H1 (cell line): ENCODE measurements at regions not wholly inside any gene's neighbourhood (a gene's known extent, or its start where the extent isn't known, plus 50 kb on each side); places are given as distances from the start of the nearest gene placed in this dataset.

ENCODE experiments used
- EZH2 ChIP-seq: fragments of 200-600 bp; sonication (generic); IDR thresholded peaks from 2 replicates; pipeline ENCODE4 v1.7.1; 2012; ENCODE audit warnings: low read depth, mild to moderate bottlenecking, moderate library complexity, low read length, inconsistent platforms; ENCODE audit not compliant: severe bottlenecking
- JUN ChIP-seq: IDR thresholded peaks from 2 replicates; pipeline ENCODE4 v1.6.1; 2011; ENCODE audit warnings: low read depth, mild to moderate bottlenecking, improper control_type of control experiment, low read length
- KDM5A ChIP-seq: fragments of 200-600 bp; IDR thresholded peaks from 2 replicates; pipeline ENCODE4 v1.7.1; 2012; ENCODE audit warnings: mild to moderate bottlenecking, low read length, inconsistent platforms, mixed read lengths
- PHF8 ChIP-seq: fragments of 200-600 bp; sonication (generic); conservative IDR thresholded peaks from 2 replicates; pipeline ENCODE4 v1.7.1; 2012; ENCODE audit warnings: low read depth, mild to moderate bottlenecking, inconsistent platforms, low read length, moderate library complexity
- POLR2A ChIP-seq, 2 experiments: IDR thresholded peaks; 1 replicate in 1 of 2; 2 replicates in 1 of 2; pipeline ENCODE4 v1.6.1; 2011; ENCODE audit warnings: low read depth in 2 of 2, low read length in 2 of 2, mild to moderate bottlenecking in 2 of 2; ENCODE audit errors: control extremely low read depth in 1 of 2
- RXRA ChIP-seq: IDR thresholded peaks from 2 replicates; pipeline ENCODE4 v1.6.1; 2011; ENCODE audit warnings: low read depth, mild to moderate bottlenecking, low read length, moderate library complexity; ENCODE audit not compliant: insufficient read depth
- TAF1 ChIP-seq: IDR thresholded peaks from 2 replicates; pipeline ENCODE4 v1.6.1; 2011; ENCODE audit warnings: mild to moderate bottlenecking, low read depth, low read length
- YY1 ChIP-seq: IDR thresholded peaks from 2 replicates; pipeline ENCODE4 v1.6.1; 2011; ENCODE audit warnings: low read depth, mild to moderate bottlenecking, low read length
- TF ChIP-seq, protein P1 (sequence below), 3 experiments: IDR thresholded peaks; 1 replicate in 2 of 3; 2 replicates in 1 of 3; pipeline versions ENCODE4 v1.5.1 to v1.6.1; 2011; ENCODE audit warnings: low read length in 3 of 3, mild to moderate bottlenecking in 3 of 3, inconsistent platforms in 2 of 3, low read depth in 1 of 3, moderate library complexity in 1 of 3; ENCODE audit not compliant: insufficient read depth in 1 of 3; ENCODE audit errors: control extremely low read depth in 1 of 3
- TF ChIP-seq, protein P2 (sequence below): IDR thresholded peaks from 2 replicates; pipeline ENCODE4 v1.6.1; 2012; ENCODE audit warnings: inconsistent platforms
- TF ChIP-seq, protein P3 (sequence below): IDR thresholded peaks from 2 replicates; pipeline ENCODE4 v1.6.1; 2011; ENCODE audit warnings: low read length, improper control_type of control experiment

DNA sequence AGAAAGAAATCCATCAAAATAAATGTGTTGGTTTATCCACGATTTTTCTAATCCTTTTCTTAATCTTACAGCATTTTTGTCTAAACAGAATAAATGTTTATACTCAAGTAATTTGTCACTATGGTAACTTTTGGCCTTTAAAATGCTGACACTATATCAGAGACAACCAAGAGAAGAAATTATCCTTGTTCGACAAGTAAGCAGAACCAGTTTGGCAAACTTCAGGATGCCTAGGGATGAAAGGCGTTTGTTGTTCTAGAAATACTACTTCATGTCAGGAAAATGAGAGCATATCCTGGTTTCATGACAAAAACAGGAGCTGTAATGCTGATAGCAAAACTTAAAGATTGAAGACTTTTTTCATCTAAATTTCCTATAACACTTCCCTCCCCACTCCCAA is 308.0 kb upstream of the ATP11B start:
- TF ChIP-seq POLR2A (IDR thresholded peaks at IDR 0.05; ENCODE audit: control extremely low read depth in 1 of 2, low read depth in 2 of 2, low read length in 2 of 2): no peak
- TF ChIP-seq, protein P1, sequence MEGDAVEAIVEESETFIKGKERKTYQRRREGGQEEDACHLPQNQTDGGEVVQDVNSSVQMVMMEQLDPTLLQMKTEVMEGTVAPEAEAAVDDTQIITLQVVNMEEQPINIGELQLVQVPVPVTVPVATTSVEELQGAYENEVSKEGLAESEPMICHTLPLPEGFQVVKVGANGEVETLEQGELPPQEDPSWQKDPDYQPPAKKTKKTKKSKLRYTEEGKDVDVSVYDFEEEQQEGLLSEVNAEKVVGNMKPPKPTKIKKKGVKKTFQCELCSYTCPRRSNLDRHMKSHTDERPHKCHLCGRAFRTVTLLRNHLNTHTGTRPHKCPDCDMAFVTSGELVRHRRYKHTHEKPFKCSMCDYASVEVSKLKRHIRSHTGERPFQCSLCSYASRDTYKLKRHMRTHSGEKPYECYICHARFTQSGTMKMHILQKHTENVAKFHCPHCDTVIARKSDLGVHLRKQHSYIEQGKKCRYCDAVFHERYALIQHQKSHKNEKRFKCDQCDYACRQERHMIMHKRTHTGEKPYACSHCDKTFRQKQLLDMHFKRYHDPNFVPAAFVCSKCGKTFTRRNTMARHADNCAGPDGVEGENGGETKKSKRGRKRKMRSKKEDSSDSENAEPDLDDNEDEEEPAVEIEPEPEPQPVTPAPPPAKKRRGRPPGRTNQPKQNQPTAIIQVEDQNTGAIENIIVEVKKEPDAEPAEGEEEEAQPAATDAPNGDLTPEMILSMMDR (IDR thresholded peaks at IDR 0.05; ENCODE audit: control extremely low read depth in 1 of 3, insufficient read depth in 1 of 3, low read depth in 1 of 3, low read length in 3 of 3): no peak
- no peak for TF ChIP-seq KDM5A
- TF ChIP-seq JUN: no peak
- TF ChIP-seq, protein P2, sequence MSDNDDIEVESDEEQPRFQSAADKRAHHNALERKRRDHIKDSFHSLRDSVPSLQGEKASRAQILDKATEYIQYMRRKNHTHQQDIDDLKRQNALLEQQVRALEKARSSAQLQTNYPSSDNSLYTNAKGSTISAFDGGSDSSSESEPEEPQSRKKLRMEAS: no peak
- TF ChIP-seq, protein P3, sequence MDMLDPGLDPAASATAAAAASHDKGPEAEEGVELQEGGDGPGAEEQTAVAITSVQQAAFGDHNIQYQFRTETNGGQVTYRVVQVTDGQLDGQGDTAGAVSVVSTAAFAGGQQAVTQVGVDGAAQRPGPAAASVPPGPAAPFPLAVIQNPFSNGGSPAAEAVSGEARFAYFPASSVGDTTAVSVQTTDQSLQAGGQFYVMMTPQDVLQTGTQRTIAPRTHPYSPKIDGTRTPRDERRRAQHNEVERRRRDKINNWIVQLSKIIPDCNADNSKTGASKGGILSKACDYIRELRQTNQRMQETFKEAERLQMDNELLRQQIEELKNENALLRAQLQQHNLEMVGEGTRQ: no peak
- TF ChIP-seq PHF8: no peak
- TF ChIP-seq RXRA: no peak
- TF ChIP-seq EZH2: no peak
- no peak for TF ChIP-seq YY1
- no peak for TF ChIP-seq TAF1
